HG03159 (cell line): ENCODE measurements at regions not wholly inside any gene's neighbourhood (a gene's known extent, or its start where the extent isn't known, plus 50 kb on each side); places are given as distances from the start of the nearest gene placed in this dataset.
A peak's percentile ranks its signal among the peaks of the same experiment; 100 is the strongest.

Experiments
- ATAC-seq: cut with Tn5 transposase; IDR thresholded peaks from one replicate; pipeline ENCODE4 v1.9.1; 2021; ENCODE audit warnings: mild to moderate bottlenecking, moderate library complexity; ENCODE audit not compliant: unreplicated experiment

DNA sequence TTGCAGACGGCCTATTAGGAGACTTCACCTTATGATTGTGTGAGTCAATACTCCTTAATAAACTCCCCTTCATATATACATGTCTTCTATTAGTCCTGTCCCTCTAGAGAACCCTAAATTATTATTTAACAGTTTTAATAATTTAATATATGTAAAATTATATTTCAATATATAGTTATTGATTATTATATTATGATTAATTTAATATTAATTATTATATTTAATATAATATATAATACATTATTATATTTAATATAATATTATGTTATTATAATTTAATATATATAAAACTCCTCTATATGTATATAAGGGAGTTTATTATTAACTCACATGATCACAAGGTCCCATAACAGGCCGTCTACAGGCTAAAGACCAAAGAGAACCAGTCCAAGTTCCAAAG lies 533.2 kb downstream of the ARAP2 start:
- ATAC-seq, result no peak

DNA sequence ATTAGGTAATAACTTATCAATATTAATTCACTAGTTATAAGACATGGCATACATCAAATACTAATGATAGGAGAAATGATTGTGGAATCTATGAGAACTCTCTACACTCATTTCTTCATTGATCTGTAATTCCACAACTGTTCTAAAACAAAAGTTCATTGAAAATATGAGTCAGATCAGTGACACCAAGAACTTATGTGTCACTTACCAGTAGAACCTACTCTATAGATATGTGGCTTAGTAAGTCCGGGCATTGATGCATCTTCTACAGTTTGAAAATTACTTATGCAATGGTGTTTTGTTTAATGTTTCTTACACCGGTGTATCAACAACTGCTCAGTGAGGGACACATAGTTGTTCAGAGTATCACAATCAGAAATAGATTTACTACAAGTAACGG lies 520.3 kb downstream of the ARAP2 start:
- ATAC-seq, result no peak

- ATAC-seq, result no peak
Observed at GRCh38 chr4:35725131-35725530, 519.2 kb downstream of the ARAP2 start.

DNA sequence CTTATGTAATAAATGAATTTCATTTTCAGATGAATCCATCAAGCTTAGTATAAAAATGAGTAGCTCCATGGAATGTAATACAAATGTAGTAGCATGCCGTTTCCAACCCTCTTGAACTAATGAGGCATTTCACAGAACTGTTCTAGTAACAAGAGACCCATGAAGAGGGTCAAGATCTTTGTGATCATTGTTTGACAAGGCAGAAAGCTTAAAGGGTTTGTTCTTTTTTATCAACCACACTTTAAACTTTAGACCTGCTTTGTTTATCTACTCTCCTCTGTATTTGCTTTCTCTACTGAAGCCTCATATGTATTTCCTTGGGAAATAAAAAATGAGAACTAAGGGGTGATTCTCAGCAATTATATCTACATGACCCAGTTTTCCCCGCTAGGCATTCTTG lies 513.9 kb downstream of the ARAP2 start:
- ATAC-seq, result no peak

- ATAC-seq, result peak; percentile 85
Observed at GRCh38 chr4:35734381-35735098, 509.8 kb downstream of the ARAP2 start.

DNA sequence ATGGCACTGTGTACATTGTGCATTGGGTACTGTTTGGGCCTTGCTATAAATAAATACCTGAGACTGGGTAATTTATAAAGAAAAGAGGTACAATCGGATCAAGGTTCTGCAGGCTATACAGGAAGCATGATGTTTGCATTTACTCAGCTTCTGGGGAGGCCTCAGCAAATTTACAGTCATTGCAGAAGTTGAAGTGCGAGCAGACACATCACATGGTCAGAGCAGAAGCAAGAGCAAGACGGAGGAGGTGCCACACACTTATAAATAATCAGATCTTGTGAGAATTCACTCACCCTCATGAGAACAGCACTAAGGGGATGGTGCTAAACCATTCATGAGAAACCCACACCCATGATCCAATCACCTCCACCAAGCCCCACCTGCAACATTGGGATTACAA lies 505.0 kb downstream of the ARAP2 start:
- peak; percentile 42 for ATAC-seq

- ATAC-seq, result no peak
Observed at GRCh38 chr4:35754047-35754446, 490.3 kb downstream of the ARAP2 start.

DNA sequence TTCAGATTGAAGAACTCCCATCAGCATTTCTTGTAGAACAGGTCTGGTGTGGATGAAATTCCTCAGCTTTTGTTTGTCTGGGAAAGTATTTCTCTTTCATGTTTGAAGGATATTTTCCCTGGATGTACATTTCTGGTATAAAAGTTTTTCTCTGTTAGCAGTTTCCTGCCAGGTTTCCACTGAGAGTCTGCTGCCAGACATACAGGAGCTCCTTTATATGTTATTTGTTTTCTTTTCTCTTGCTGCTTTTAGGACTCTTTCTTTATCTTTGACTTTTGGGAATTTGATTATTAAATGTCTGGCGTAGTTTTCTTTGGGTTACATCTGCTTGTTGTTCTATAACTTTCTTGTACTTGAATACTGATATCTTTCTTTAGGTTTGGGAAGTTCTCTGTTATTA lies 486.5 kb downstream of the ARAP2 start:
- ATAC-seq, result no peak

DNA sequence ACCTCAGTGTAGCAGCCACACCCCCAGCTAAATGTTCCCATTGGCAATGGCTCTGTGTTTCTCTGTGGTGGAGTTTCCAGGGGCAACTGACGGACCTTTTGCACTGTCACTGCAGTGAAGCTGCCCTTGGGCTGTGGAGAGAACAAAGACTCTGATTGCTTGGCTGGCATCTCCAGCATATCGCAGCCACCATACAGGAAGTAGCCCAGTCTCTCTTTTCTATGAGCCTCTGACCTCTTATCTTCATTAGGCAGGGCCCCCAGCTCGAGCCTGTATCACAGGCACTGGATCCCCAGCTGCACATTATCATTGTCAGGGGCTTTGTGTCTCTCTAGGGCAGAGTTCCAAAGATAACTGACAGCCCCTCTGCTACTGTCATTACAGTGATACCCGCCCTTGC lies 483.5 kb downstream of the ARAP2 start:
- ATAC-seq, result no peak

DNA sequence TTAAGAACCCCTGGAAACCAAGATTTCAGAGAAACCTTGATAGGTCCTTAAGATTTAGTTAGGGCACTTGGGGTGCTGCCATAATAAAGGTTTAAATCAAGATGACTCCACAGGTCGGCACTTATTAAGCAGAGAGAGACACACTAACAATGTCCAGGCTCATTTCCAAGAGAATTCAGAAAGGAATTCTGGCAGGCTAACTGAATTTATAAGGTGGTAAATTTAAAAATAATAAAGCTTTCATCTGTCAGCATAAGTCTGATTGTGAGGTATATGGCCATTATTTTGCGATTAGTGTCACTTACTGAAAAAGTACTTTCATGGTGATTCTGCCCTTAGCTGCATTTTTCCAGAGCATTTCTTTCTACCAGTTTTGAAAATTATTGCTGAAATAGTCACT lies 472.7 kb downstream of the ARAP2 start:
- ATAC-seq, result no peak

DNA sequence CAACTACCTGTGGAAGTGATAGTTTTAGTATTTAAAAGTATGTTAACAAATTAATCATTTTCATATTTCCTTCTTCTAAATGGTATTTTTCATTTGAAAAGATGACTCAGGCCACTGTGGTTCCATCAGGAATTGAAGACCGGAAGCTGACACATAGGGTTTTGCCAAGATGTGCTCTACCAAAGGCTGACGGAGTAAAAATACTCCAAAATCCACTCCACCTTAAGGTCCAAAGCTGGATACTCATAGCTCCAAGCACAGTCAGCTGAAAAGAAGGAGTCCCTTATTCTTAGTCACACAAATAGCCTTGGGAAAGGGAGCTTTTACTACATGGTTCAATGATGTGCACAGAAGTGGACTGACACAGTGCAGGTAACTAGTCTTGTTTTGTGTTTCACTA lies 472.0 kb downstream of the ARAP2 start:
- no peak for ATAC-seq

DNA sequence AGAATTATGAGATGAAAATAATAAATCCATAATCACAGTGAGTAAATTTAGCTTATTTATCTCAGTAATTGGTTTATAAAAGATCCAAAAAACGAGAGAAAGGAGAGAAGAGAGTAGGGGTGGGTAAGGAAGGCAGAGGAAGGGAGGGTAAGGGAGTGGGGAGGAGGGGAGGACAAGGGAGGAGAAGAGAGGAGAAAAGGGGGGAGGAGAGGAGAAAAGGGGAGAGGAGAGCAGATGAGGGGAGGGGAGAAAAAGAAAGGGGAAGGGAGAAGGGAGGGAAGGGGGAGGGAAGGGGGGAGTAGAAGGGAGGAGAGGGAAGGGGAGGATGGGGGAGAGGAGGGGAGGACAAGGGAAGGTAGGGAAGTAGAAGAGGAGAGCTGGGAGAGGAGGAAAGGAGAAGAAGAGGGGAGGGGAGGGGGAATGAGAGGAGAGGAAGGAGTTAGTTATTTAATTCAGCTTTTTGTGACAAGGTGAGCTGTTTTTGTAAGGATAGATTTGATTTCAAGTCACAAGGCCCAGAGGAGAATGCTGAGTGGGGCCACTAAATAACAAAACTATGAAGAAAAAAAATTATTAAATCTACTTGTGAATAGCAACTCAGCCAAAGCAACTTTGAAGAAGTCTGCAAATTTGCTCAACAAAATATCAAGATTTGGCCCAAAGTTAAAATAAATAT lies 454.3 kb downstream of the ARAP2 start:
- ATAC-seq, result no peak

DNA sequence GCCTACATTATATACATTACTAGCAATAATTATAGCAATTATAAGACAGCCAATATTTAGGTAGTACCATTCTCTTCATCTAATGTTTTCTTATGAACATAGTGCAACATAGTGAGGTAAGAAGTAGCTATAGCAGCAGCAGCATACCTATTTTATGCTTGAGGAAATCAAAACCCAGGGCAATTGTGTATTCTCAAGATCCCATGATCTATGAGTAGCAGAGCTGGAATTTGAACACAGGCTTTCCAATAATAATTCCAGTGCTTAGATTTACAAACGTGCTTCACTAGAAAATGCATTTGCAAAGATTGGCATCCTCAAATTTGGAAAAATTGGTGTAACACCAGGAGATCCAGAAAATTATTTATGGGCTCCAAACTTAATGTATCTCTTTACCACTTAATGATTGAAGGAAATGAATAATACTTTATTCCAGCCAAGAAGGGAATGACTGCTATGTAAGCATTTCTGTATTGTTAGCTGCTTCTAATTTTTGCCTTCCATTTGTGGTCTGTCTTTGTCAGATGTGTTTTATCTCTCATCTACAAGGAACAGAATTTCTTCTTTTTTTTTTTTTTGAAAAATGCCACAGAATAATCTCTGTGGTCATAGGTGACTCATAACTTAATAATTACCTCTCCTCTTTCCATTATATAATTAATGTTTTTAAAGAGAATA lies 451.1 kb downstream of the ARAP2 start:
- ATAC-seq, result peak; percentile 54

- no peak for ATAC-seq
Observed at GRCh38 chr4:35793766-35794165, 450.5 kb downstream of the ARAP2 start.

DNA sequence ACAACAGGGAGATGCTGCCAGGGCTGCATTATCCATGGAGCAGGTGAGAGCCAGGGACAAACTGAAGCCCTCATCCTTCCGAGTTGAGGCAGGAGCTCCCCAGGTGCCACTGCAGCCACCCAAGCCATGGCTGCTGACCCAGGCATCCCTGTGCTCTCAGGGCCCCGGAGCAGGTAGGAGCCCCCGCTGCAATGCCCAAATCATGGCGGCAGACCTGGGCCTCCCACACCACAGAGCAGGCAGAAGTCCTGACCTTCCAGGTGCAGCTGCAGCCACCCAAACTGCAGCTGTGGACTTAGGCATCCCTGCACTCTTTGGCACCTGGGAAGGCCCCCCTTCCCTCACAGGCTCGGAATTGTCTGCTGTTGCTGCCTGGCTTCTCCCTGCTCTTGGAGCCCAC lies 443.6 kb downstream of the ARAP2 start:
- ATAC-seq, result no peak

GRCh38 chr4:35802644-35803043 lies 441.7 kb downstream of the ARAP2 start:
- no peak for ATAC-seq

DNA sequence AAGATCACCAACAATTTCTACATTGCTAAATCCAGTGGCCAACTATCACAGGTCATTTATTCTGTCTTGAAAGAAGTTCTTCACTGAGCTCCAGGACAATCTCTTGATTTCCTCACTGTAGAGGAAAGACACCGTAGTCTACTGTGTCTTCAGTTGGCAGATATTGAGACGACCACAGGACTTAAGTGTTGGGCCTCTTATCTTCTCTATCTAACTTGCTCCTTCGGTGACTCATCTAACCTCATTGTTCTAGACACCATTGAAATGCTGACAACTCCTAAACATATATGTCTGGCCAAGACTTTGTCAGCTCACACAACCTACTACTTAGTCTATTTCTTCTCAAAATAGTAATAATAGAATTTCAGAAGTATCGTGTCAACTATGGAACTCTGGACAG lies 425.8 kb downstream of the ARAP2 start:
- ATAC-seq, result no peak

GRCh38 chr4:35820003-35820402 lies 424.3 kb downstream of the ARAP2 start:
- no peak for ATAC-seq

DNA sequence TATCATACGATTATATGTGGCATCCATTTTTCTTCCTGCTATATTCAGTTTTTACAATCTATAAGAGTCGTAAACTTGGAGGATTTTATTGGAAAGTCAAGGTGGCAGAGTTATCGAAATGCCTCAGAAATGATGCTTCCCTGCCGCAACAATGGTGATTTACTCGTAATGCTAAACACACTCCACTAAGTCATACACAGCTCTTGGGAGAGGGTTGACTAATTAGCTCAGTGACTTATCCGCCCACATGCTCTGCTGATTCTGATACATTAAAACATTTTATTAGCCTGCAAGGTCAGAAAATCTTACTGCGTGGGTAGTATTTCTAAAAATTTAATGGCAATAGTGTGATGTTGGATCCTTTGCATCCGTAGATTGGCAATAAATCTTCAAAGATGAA lies 420.1 kb downstream of the ARAP2 start:
- ATAC-seq, result no peak

- ATAC-seq, result no peak
Observed at GRCh38 chr4:35835893-35836292, 408.4 kb downstream of the ARAP2 start.

- no peak for ATAC-seq
Observed at GRCh38 chr4:35836596-35836995, 407.7 kb downstream of the ARAP2 start.

GRCh38 chr4:35867057-35867456 lies 377.3 kb downstream of the ARAP2 start:
- no peak for ATAC-seq
